ENCODE measurements at regions not wholly inside any gene's neighbourhood (a gene's known extent, or its start where the extent isn't known, plus 50 kb on each side); places are given as distances from the start of the nearest gene placed in this dataset.

GRCh38 chrX:63927848-63928247 lies 142.8 kb upstream of the ARHGEF9 start:
- Mint-ChIP-seq H3K4me3 (no peak overlapping the region), H3K27me3 (peaks cover 1% of the 10 kb centered on the region), H3K27ac (no peak overlapping the region), H3K9me3 (peaks cover 0 to 6% (median 0%) of the 10 kb centered on the region in 3 donors), H3K36me3 (peaks cover 3% of the 10 kb centered on the region), H3K4me1 (no peaks in the 10 kb centered on the region)

- H3K27me3 Mint-ChIP-seq: peaks cover 2% of the 10 kb centered on the region
- peaks cover 0 to 8% (median 2%) of the 10 kb centered on the region in 3 donors for H3K9me3 Mint-ChIP-seq
- H3K4me3 Mint-ChIP-seq: no peak overlapping the region
- H3K4me1 Mint-ChIP-seq: no peaks in the 10 kb centered on the region
- H3K36me3 Mint-ChIP-seq: peaks cover 5% of the 10 kb centered on the region
- H3K27ac Mint-ChIP-seq: no peak overlapping the region
Measured at GRCh38 chrX:63922221-63922620, 137.2 kb upstream of the ARHGEF9 start.

GRCh38 chrX:63920875-63921274 lies 135.9 kb upstream of the ARHGEF9 start:
- H3K27me3 Mint-ChIP-seq: peaks cover 2% of the 10 kb centered on the region
- H3K4me1 Mint-ChIP-seq: no peaks in the 10 kb centered on the region
- peaks cover 1% of the 10 kb centered on the region for H3K36me3 Mint-ChIP-seq
- H3K9me3 Mint-ChIP-seq: peaks cover 0 to 5% (median 2%) of the 10 kb centered on the region in 3 donors
- H3K27ac Mint-ChIP-seq: no peak overlapping the region
- H3K4me3 Mint-ChIP-seq: peak overlapping the region in 1 of 4 donors; percentile 51

- H3K36me3 Mint-ChIP-seq: peaks cover 1% of the 10 kb centered on the region
- no peaks in the 10 kb centered on the region for H3K4me1 Mint-ChIP-seq
- H3K27ac Mint-ChIP-seq: no peak overlapping the region
- peaks cover 0 to 12% (median 5%) of the 10 kb centered on the region in 3 donors for H3K9me3 Mint-ChIP-seq
- H3K4me3 Mint-ChIP-seq: no peak overlapping the region
- H3K27me3 Mint-ChIP-seq: peaks cover 2% of the 10 kb centered on the region
Measured at GRCh38 chrX:63919081-63919480, 134.1 kb upstream of the ARHGEF9 start.

GRCh38 chrX:63918611-63919010 lies 133.6 kb upstream of the ARHGEF9 start:
- Mint-ChIP-seq H3K27ac (no peak overlapping the region), H3K4me1 (no peaks in the 10 kb centered on the region), H3K36me3 (peaks cover 1% of the 10 kb centered on the region), H3K27me3 (peaks cover 2% of the 10 kb centered on the region), H3K9me3 (peaks cover 1 to 13% (median 5%) of the 10 kb centered on the region in 3 donors), H3K4me3 (no peak overlapping the region)

- Mint-ChIP-seq H3K27me3 (peaks cover 2% of the 10 kb centered on the region), H3K4me3 (no peak overlapping the region), H3K36me3 (peaks cover 1% of the 10 kb centered on the region), H3K27ac (no peak overlapping the region), H3K9me3 (peaks cover 5 to 11% (median 9%) of the 10 kb centered on the region in 3 donors), H3K4me1 (no peaks in the 10 kb centered on the region)
Measured at GRCh38 chrX:63917296-63917695, 132.3 kb upstream of the ARHGEF9 start.

- peaks cover 5 to 14% (median 9%) of the 10 kb centered on the region in 3 donors for H3K9me3 Mint-ChIP-seq
- no peaks in the 10 kb centered on the region for H3K4me1 Mint-ChIP-seq
- no peak overlapping the region for H3K27ac Mint-ChIP-seq
- peaks cover 2% of the 10 kb centered on the region for H3K27me3 Mint-ChIP-seq
- peaks cover 3% of the 10 kb centered on the region for H3K36me3 Mint-ChIP-seq
- H3K4me3 Mint-ChIP-seq: no peak overlapping the region
Measured at GRCh38 chrX:63913719-63914118, 128.7 kb upstream of the ARHGEF9 start.

GRCh38 chrX:63889001-63889400 lies 104.0 kb upstream of the ARHGEF9 start:
- Mint-ChIP-seq H3K36me3 (peaks cover 3% of the 10 kb centered on the region), H3K9me3 (peaks cover 7 to 34% (median 19%) of the 10 kb centered on the region in 3 donors), H3K27ac (no peak overlapping the region), H3K4me1 (no peaks in the 10 kb centered on the region), H3K4me3 (no peak overlapping the region), H3K27me3 (no peaks in the 10 kb centered on the region)

- Mint-ChIP-seq H3K9me3 (peaks cover 0 to 15% (median 9%) of the 10 kb centered on the region in 3 donors), H3K4me3 (no peak overlapping the region), H3K27me3 (no peaks in the 10 kb centered on the region), H3K4me1 (no peaks in the 10 kb centered on the region), H3K36me3 (peaks cover 3% of the 10 kb centered on the region), H3K27ac (no peak overlapping the region)
Measured at GRCh38 chrX:63884821-63885790, 100.1 kb upstream of the ARHGEF9 start.

- H3K27ac Mint-ChIP-seq: no peak overlapping the region
- peaks cover 5% of the 10 kb centered on the region for H3K36me3 Mint-ChIP-seq
- peaks cover 0 to 3% (median 2%) of the 10 kb centered on the region in 3 donors for H3K9me3 Mint-ChIP-seq
- H3K4me1 Mint-ChIP-seq: no peaks in the 10 kb centered on the region
- no peak overlapping the region for H3K4me3 Mint-ChIP-seq
- H3K27me3 Mint-ChIP-seq: no peaks in the 10 kb centered on the region
Measured at GRCh38 chrX:63869506-63869905, 84.5 kb upstream of the ARHGEF9 start.

- Mint-ChIP-seq H3K27me3 (no peaks in the 10 kb centered on the region), H3K36me3 (no peaks in the 10 kb centered on the region), H3K4me3 (no peak overlapping the region), H3K9me3 (no peaks in the 10 kb centered on the region), H3K4me1 (no peaks in the 10 kb centered on the region), H3K27ac (no peak overlapping the region)
Measured at GRCh38 chrX:63855896-63856295, 70.9 kb upstream of the ARHGEF9 start.

GRCh38 chrX:63835361-63835760 lies 50.3 kb upstream of the ARHGEF9 start:
- Mint-ChIP-seq H3K4me3 (no peak overlapping the region), H3K27me3 (peaks cover 2% of the 10 kb centered on the region), H3K36me3 (no peaks in the 10 kb centered on the region), H3K4me1 (peaks cover 0 to 2% (median 0%) of the 10 kb centered on the region in 3 donors), H3K9me3 (peaks cover 0 to 8% (median 2%) of the 10 kb centered on the region in 3 donors), H3K27ac (no peak overlapping the region)

Measured in IgD-negative memory B cell (primary cell).